Dendritic cell treated with granulocyte-macrophage colony-stimulating factor and Interleukin-4, amounts not matched to agents 40 ng/mL and 50 ng/mL, for 4 days (primary cell): ENCODE measurements at regions not wholly inside any gene's neighbourhood (a gene's known extent, or its start where the extent isn't known, plus 50 kb on each side); places are given as distances from the start of the nearest gene placed in this dataset.
"Not testable (repeated sequence)": the region's sequence is repeated elsewhere in the genome, so short reads cannot be mapped to it uniquely, and the experiment has no call there.

ENCODE experiments used
- H3K27ac Mint-ChIP-seq: one replicate; pipeline ENCODE4 v1.8.0; 2022; ENCODE audit warnings: mild to moderate bottlenecking, mixed read lengths
- H3K27me3 Mint-ChIP-seq: one replicate; pipeline ENCODE4 v1.8.0; 2022; ENCODE audit warnings: mild to moderate bottlenecking, mixed read lengths
- H3K36me3 Mint-ChIP-seq: one replicate; pipeline ENCODE4 v1.8.0; 2022; ENCODE audit warnings: low read depth, mixed read lengths
- H3K4me1 Mint-ChIP-seq: one replicate; pipeline ENCODE4 v1.8.0; 2022; ENCODE audit warnings: low read depth, mixed read lengths
- H3K4me3 Mint-ChIP-seq: one replicate; pipeline ENCODE4 v1.8.0; 2022; ENCODE audit warnings: mild to moderate bottlenecking, moderate library complexity, mixed read lengths
- H3K9me3 Mint-ChIP-seq: one replicate; pipeline ENCODE4 v1.8.0; 2022; ENCODE audit warnings: mixed read lengths
- intact Hi-C: fragments of 100-400 bp; cut with micrococcal nuclease; formaldehyde crosslinking; loops from one replicate; pipeline ENCODE4 v1.15.0; 2022

GRCh38 chr14:26655128-26655527 lies 57.3 kb upstream of the NOVA1 start:
- Mint-ChIP-seq H3K9me3 (no peaks in the 10 kb centered on the region), H3K4me3 (no peak overlapping the region), H3K4me1 (no peaks in the 10 kb centered on the region), H3K36me3 (no peaks in the 10 kb centered on the region), H3K27me3 (no peaks in the 10 kb centered on the region), H3K27ac (no peak overlapping the region)
- intact Hi-C loops: no loop called here

GRCh38 chr14:26663506-26663905 lies 65.7 kb upstream of the NOVA1 start:
- H3K36me3 Mint-ChIP-seq: no peaks in the 10 kb centered on the region
- no peaks in the 10 kb centered on the region for H3K27me3 Mint-ChIP-seq
- H3K4me3 Mint-ChIP-seq: no peak overlapping the region
- H3K27ac Mint-ChIP-seq: no peak overlapping the region
- H3K9me3 Mint-ChIP-seq: peaks cover 20% of the 10 kb centered on the region
- no peaks in the 10 kb centered on the region for H3K4me1 Mint-ChIP-seq
- intact Hi-C loops: no loop called here

GRCh38 chr14:26678732-26679420 lies 81.0 kb upstream of the NOVA1 start:
- H3K27ac Mint-ChIP-seq, H3K4me1 Mint-ChIP-seq, H3K27me3 Mint-ChIP-seq, intact Hi-C loops, H3K36me3 Mint-ChIP-seq, H3K4me3 Mint-ChIP-seq: not testable (repeated sequence)
- H3K9me3 Mint-ChIP-seq: peaks cover 29% of the 10 kb centered on the region

- no peaks in the 10 kb centered on the region for H3K4me1 Mint-ChIP-seq
- intact Hi-C loops: no loop called here
Observed at GRCh38 chr14:26685401-26685800, 87.6 kb upstream of the NOVA1 start.

GRCh38 chr14:26687301-26687837 lies 89.5 kb upstream of the NOVA1 start:
- peaks cover 1% of the 10 kb centered on the region for H3K9me3 Mint-ChIP-seq
- H3K4me3 Mint-ChIP-seq: no peak overlapping the region
- no peaks in the 10 kb centered on the region for H3K4me1 Mint-ChIP-seq
- intact Hi-C loops: no loop called here
- H3K27me3 Mint-ChIP-seq: no peaks in the 10 kb centered on the region
- H3K27ac Mint-ChIP-seq: no peak overlapping the region
- H3K36me3 Mint-ChIP-seq: no peaks in the 10 kb centered on the region

More at GRCh38 chr14:26685401-26685800, 87.6 kb upstream of the NOVA1 start:
- no peak overlapping the region for H3K27ac Mint-ChIP-seq
- no peaks in the 10 kb centered on the region for H3K36me3 Mint-ChIP-seq
- H3K27me3 Mint-ChIP-seq: no peaks in the 10 kb centered on the region
- H3K4me3 Mint-ChIP-seq: no peak overlapping the region
- H3K9me3 Mint-ChIP-seq: peaks cover 9% of the 10 kb centered on the region

GRCh38 chr14:26694521-26694920 lies 96.7 kb upstream of the NOVA1 start:
- H3K27me3 Mint-ChIP-seq: no peaks in the 10 kb centered on the region
- no peaks in the 10 kb centered on the region for H3K9me3 Mint-ChIP-seq
- no peaks in the 10 kb centered on the region for H3K36me3 Mint-ChIP-seq
- no peak overlapping the region for H3K27ac Mint-ChIP-seq
- intact Hi-C loops: no loop called here
- no peak overlapping the region for H3K4me3 Mint-ChIP-seq
- H3K4me1 Mint-ChIP-seq: no peaks in the 10 kb centered on the region

- no peaks in the 10 kb centered on the region for H3K27me3 Mint-ChIP-seq
Observed at GRCh38 chr14:26702721-26703230, 104.9 kb upstream of the NOVA1 start.

GRCh38 chr14:26703686-26704366 lies 106.0 kb upstream of the NOVA1 start:
- Mint-ChIP-seq H3K4me3 (no peak overlapping the region), H3K27ac (no peak overlapping the region), H3K36me3 (no peaks in the 10 kb centered on the region), H3K27me3 (no peaks in the 10 kb centered on the region), H3K4me1 (no peaks in the 10 kb centered on the region), H3K9me3 (no peaks in the 10 kb centered on the region)
- intact Hi-C loops: no loop called here

More at GRCh38 chr14:26702721-26703230, 104.9 kb upstream of the NOVA1 start:
- H3K36me3 Mint-ChIP-seq: no peaks in the 10 kb centered on the region
- no peak overlapping the region for H3K27ac Mint-ChIP-seq
- intact Hi-C loops: no loop called here
- no peaks in the 10 kb centered on the region for H3K9me3 Mint-ChIP-seq
- H3K4me3 Mint-ChIP-seq: no peak overlapping the region
- H3K4me1 Mint-ChIP-seq: no peaks in the 10 kb centered on the region

- Mint-ChIP-seq H3K27me3 (no peaks in the 10 kb centered on the region), H3K27ac (no peak overlapping the region), H3K36me3 (no peaks in the 10 kb centered on the region), H3K4me3 (no peak overlapping the region), H3K9me3 (no peaks in the 10 kb centered on the region), H3K4me1 (no peaks in the 10 kb centered on the region)
- intact Hi-C loops: no loop called here
Observed at GRCh38 chr14:26707234-26707633, 109.4 kb upstream of the NOVA1 start.

- Mint-ChIP-seq H3K4me1 (no peaks in the 10 kb centered on the region), H3K4me3 (no peak overlapping the region)
- intact Hi-C loops: no loop called here
Observed at GRCh38 chr14:26709019-26709418, 111.2 kb upstream of the NOVA1 start.

GRCh38 chr14:26719514-26719913 lies 121.7 kb upstream of the NOVA1 start:
- H3K4me1 Mint-ChIP-seq: no peaks in the 10 kb centered on the region
- H3K4me3 Mint-ChIP-seq: no peak overlapping the region
- H3K27ac Mint-ChIP-seq: no peak overlapping the region
- intact Hi-C loops: no loop called here
- H3K9me3 Mint-ChIP-seq: no peaks in the 10 kb centered on the region
- H3K27me3 Mint-ChIP-seq: no peaks in the 10 kb centered on the region
- no peaks in the 10 kb centered on the region for H3K36me3 Mint-ChIP-seq

More at GRCh38 chr14:26709019-26709418, 111.2 kb upstream of the NOVA1 start:
- Mint-ChIP-seq H3K36me3 (no peaks in the 10 kb centered on the region), H3K27ac (no peak overlapping the region), H3K9me3 (no peaks in the 10 kb centered on the region), H3K27me3 (no peaks in the 10 kb centered on the region)

GRCh38 chr14:26722258-26722657 lies 124.4 kb upstream of the NOVA1 start:
- Mint-ChIP-seq H3K4me1 (no peaks in the 10 kb centered on the region), H3K36me3 (no peaks in the 10 kb centered on the region), H3K4me3 (no peak overlapping the region), H3K27me3 (no peaks in the 10 kb centered on the region), H3K27ac (no peak overlapping the region), H3K9me3 (no peaks in the 10 kb centered on the region)
- intact Hi-C loops: no loop called here

- intact Hi-C loops: no loop called here
- Mint-ChIP-seq H3K36me3 (no peaks in the 10 kb centered on the region), H3K9me3 (no peaks in the 10 kb centered on the region), H3K4me3 (no peak overlapping the region), H3K27me3 (no peaks in the 10 kb centered on the region), H3K27ac (no peak overlapping the region), H3K4me1 (no peaks in the 10 kb centered on the region)
Observed at GRCh38 chr14:26729851-26730250, 132.0 kb upstream of the NOVA1 start.

- Mint-ChIP-seq H3K27me3 (no peaks in the 10 kb centered on the region), H3K4me3 (no peak overlapping the region), H3K4me1 (no peaks in the 10 kb centered on the region), H3K27ac (no peak overlapping the region), H3K9me3 (no peaks in the 10 kb centered on the region), H3K36me3 (no peaks in the 10 kb centered on the region)
- intact Hi-C loops: no loop called here
Observed at GRCh38 chr14:26730929-26731618, 133.2 kb upstream of the NOVA1 start.
